GM12878 (cell line): ENCODE measurements at regions not wholly inside any gene's neighbourhood (a gene's known extent, or its start where the extent isn't known, plus 50 kb on each side); places are given as distances from the start of the nearest gene placed in this dataset.

Source experiments
- ATAC-seq: fragments of 200-7000 bp; cut with Tn5 transposase; 3 replicates; pipeline ENCODE4 v1.9.1; 2020; ENCODE audit warnings: mild to moderate bottlenecking, moderate library complexity
- BruUV-seq: library from RNA; stranded (reverse); fragments of 400-500 nt; replicated peaks from 2 replicates; lab custom pipeline; 2021; lab: Mats Ljungman, UMichigan
- CTCF ChIA-PET: fragments of 300-600 bp; sonication (Branson Sonifier 250); formaldehyde crosslinking; extraction: SDS; loops from one replicate; lab custom pipeline; 2021; ENCODE audit warnings: inconsistent platforms; lab: Yijun Ruan, JAX
- POLR2A ChIA-PET: fragments of 350-600 bp; formaldehyde crosslinking; extraction: SDS; loops from one replicate; lab custom pipeline; 2021; ENCODE audit warnings: inconsistent platforms; lab: Charles Lee
- RAD21 ChIA-PET: fragments of 300-600 bp; sonication (Branson Sonifier 250); formaldehyde crosslinking; loops from one replicate; lab custom pipeline; 2023; ENCODE audit warnings: antibody characterized with exemption; ENCODE audit not compliant: unreplicated experiment; lab: Charles Lee
- SMC1A ChIA-PET: fragments of 300-600 bp; sonication (Branson Sonifier 250); formaldehyde crosslinking; loops from one replicate; lab custom pipeline; 2023; ENCODE audit not compliant: unreplicated experiment, uncharacterized antibody; lab: Charles Lee
- DNase-seq: peaks from one replicate; pipeline ENCODE4 v3.0.0-alpha.2; 2011; ENCODE audit warnings: low read depth, low spot score
- FAIRE-seq: peaks from 3 replicates; lab custom pipeline; 2011; peaks lifted over from hg19 to GRCh38; lab: Jason Lieb, UNC
- H2AFZ ChIP-seq: 2 replicates; pipeline ENCODE4 v1.6.0; 2011; ENCODE audit warnings: low read depth, low read length, control low read depth; ENCODE audit not compliant: control insufficient read depth
- H3K27ac ChIP-seq: 2 replicates; pipeline ENCODE4 v1.5.1; 2011; ENCODE audit warnings: control low read depth; ENCODE audit not compliant: control insufficient read depth, insufficient read depth
- H3K27me3 ChIP-seq, 2 experiments: replicated peaks in 1 of 2; 2 replicates each; pipeline versions ENCODE4 v1.6.0 to v1.6.1; 2011; ENCODE audit warnings: low read length in 1 of 2; ENCODE audit not compliant: control insufficient read depth in 2 of 2, insufficient read depth in 2 of 2
- H3K36me3 ChIP-seq, 2 experiments: 2 replicates each; pipeline ENCODE4 v1.5.1; 2011; ENCODE audit warnings: low read length in 1 of 2; ENCODE audit not compliant: control insufficient read depth in 2 of 2, insufficient read depth in 2 of 2
- H3K4me1 ChIP-seq: 2 replicates; pipeline ENCODE4 v1.6.1; 2011; ENCODE audit warnings: mild to moderate bottlenecking, low read length, moderate library complexity, mixed read lengths; ENCODE audit not compliant: control insufficient read depth, insufficient read depth
- H3K4me2 ChIP-seq: 2 replicates; pipeline ENCODE4 v1.6.0; 2011; ENCODE audit warnings: control low read depth; ENCODE audit not compliant: control insufficient read depth, insufficient read depth
- H3K4me3 ChIP-seq: fragments of 200-600 bp; sonication (generic); 2 replicates; pipeline ENCODE4 v1.5.1; 2016
- H3K79me2 ChIP-seq: 2 replicates; pipeline ENCODE4 v1.6.0; 2011; ENCODE audit warnings: low read length; ENCODE audit not compliant: control insufficient read depth, insufficient read depth
- H3K9ac ChIP-seq: 2 replicates; pipeline ENCODE4 v1.8.0; 2011; ENCODE audit warnings: low read length, control low read depth, mixed read lengths; ENCODE audit not compliant: control insufficient read depth, insufficient read depth
- H3K9me3 ChIP-seq: replicated peaks from 3 replicates; pipeline ENCODE4 v1.5.1; 2011; ENCODE audit warnings: mild to moderate bottlenecking, low read length; ENCODE audit not compliant: control insufficient read depth, insufficient read depth
- H4K20me1 ChIP-seq: 2 replicates; pipeline ENCODE4 v1.6.0; 2011; ENCODE audit not compliant: control insufficient read depth, insufficient read depth
- ATF2 ChIP-seq: IDR thresholded peaks from 2 replicates; pipeline ENCODE4 v1.6.1; 2012; ENCODE audit warnings: low read length, inconsistent platforms
- ATF7 ChIP-seq: fragments of 450-650 bp; IDR thresholded peaks from 2 replicates; pipeline ENCODE4 v1.6.1; 2016; ENCODE audit warnings: low read depth, mild to moderate bottlenecking
- BHLHE40 ChIP-seq, 2 experiments: fragments of 450-650 bp in 1 of 2; IDR thresholded peaks; 2 replicates each; pipeline ENCODE4 v1.6.1; 2011 to 2017; ENCODE audit warnings: low read depth in 2 of 2, borderline replicate concordance in 1 of 2, improper control_type of control experiment in 1 of 2, low read length in 1 of 2, mild to moderate bottlenecking in 1 of 2
- CHD4 ChIP-seq: fragments of 200-600 bp; sonication (generic); IDR thresholded peaks from 2 replicates; pipeline ENCODE4 v1.6.1; 2016; ENCODE audit warnings: mild to moderate bottlenecking
- E4F1 ChIP-seq: fragments of 450-650 bp; IDR thresholded peaks from 2 replicates; pipeline ENCODE4 v1.6.1; 2018; ENCODE audit warnings: borderline replicate concordance, mild to moderate bottlenecking; ENCODE audit not compliant: partially characterized antibody
- EED ChIP-seq: sonication (generic); IDR thresholded peaks from 2 replicates; pipeline ENCODE4 v1.6.1; 2016; ENCODE audit warnings: antibody characterized with exemption, low read depth
- LARP7 ChIP-seq: fragments of 450-650 bp; IDR thresholded peaks from 2 replicates; pipeline ENCODE4 v1.6.1; 2017; ENCODE audit warnings: mild to moderate bottlenecking
- MTA2 ChIP-seq: fragments of 450-650 bp; IDR thresholded peaks from 2 replicates; pipeline ENCODE4 v1.6.1; 2016; ENCODE audit warnings: low read depth, mild to moderate bottlenecking, moderate library complexity
- NR2F1 ChIP-seq: fragments of 450-650 bp; conservative IDR thresholded peaks from 2 replicates; pipeline ENCODE4 v1.6.1; 2017; ENCODE audit warnings: mild to moderate bottlenecking
- PAX8 ChIP-seq: fragments of 450-650 bp; IDR thresholded peaks from 2 replicates; pipeline ENCODE4 v1.6.1; 2017; ENCODE audit warnings: mild to moderate bottlenecking, moderate library complexity
- POLR2A ChIP-seq: IDR thresholded peaks from 2 replicates; pipeline ENCODE4 v1.6.1; 2011; ENCODE audit warnings: low read depth, mild to moderate bottlenecking, low read length
- PRDM15 ChIP-seq: fragments of 450-650 bp; formaldehyde crosslinking; IDR thresholded peaks from 2 replicates; pipeline ENCODE4 v1.4.0; 2020; ENCODE audit warnings: mild to moderate bottlenecking, moderate library complexity
- RBBP5 ChIP-seq: fragments of 200-600 bp; sonication (generic); conservative IDR thresholded peaks from 2 replicates; pipeline ENCODE4 v1.6.1; 2016
- SMC3 ChIP-seq: IDR thresholded peaks from 2 replicates; pipeline ENCODE4 v1.6.1; 2011; ENCODE audit warnings: low read length, improper control_type of control experiment, borderline replicate concordance
- SP1 ChIP-seq: IDR thresholded peaks from one replicate; pipeline ENCODE4 v1.6.1; 2011; ENCODE audit warnings: low read depth, low read length
- SPI1 ChIP-seq: IDR thresholded peaks from 2 replicates; pipeline ENCODE4 v1.6.1; 2011; ENCODE audit warnings: low read depth, mild to moderate bottlenecking, low read length, moderate library complexity, borderline replicate concordance; ENCODE audit not compliant: insufficient read depth
- SUPT20H ChIP-seq: IDR thresholded peaks from 2 replicates; pipeline ENCODE4 v1.6.1; 2011; ENCODE audit warnings: low read depth, mild to moderate bottlenecking, low read length, moderate library complexity, borderline replicate concordance; ENCODE audit not compliant: control insufficient read depth
- TAF1 ChIP-seq: IDR thresholded peaks from 2 replicates; pipeline ENCODE4 v1.6.1; 2011; ENCODE audit warnings: mild to moderate bottlenecking, low read depth, low read length, borderline replicate concordance
- TARDBP ChIP-seq: IDR thresholded peaks from 2 replicates; pipeline ENCODE4 v1.6.1; 2016; ENCODE audit warnings: borderline replicate concordance
- ZBED1 ChIP-seq: IDR thresholded peaks from 2 replicates; pipeline ENCODE4 v1.6.1; 2016; ENCODE audit warnings: borderline replicate concordance
- ZSCAN29 ChIP-seq: fragments of 450-650 bp; IDR thresholded peaks from 2 replicates; pipeline ENCODE4 v1.6.1; 2017; ENCODE audit warnings: mild to moderate bottlenecking, moderate library complexity
- WGBS: methylation state at CpG from one replicate; pipeline ENCODE4 v1.1.6; 2016; ENCODE audit warnings: low lambda C conversion rate; ENCODE audit not compliant: insufficient replicate concordance, insufficient coverage; ENCODE audit errors: missing lambda C conversion rate; 5-methylcytosine and 5-hydroxymethylcytosine counted together
- in situ Hi-C: fragments of 300-500 bp; cut with MboI; formaldehyde crosslinking; loops from 9 replicates; pipeline ENCODE4 v1.14.3; 2018; ENCODE audit warnings: mixed read lengths
- intact Hi-C: fragments of 100-400 bp; cut with micrococcal nuclease; formaldehyde crosslinking; loops from one replicate; pipeline ENCODE4 v1.14.2; 2022; ENCODE audit not compliant: unreplicated experiment

- TF ChIP-seq PRDM15 (no peak), ATF7 (no peak), EED (no peak), LARP7 (no peak)
Measured at GRCh38 chr2:185063761-185064160, 465.4 kb downstream of the ZNF804A start (continued).

GRCh38 chr2:185066128-185066527 is 467.8 kb downstream of the ZNF804A start:
- ChIA-PET SMC1A (no interaction called here), RAD21 (no interaction called here), CTCF (no interaction called here), POLR2A (no interaction called here)
- DNase-seq (no peak), FAIRE-seq (no peak), ATAC-seq (no peak)
- in situ Hi-C loops (no loop called here), intact Hi-C loops (no loop called here)
- H3K4me3 ChIP-seq = no peak overlapping the region
- no peaks in the 10 kb centered on the region for H3K4me1 ChIP-seq
- no peaks in the 10 kb centered on the region for H3K36me3 ChIP-seq
- H4K20me1 ChIP-seq = no peaks in the 10 kb centered on the region
- H3K27ac ChIP-seq = no peak overlapping the region
- no TSS peak for BruUV-seq
- H2AFZ ChIP-seq = no peak overlapping the region
- no peak overlapping the region for H3K9ac ChIP-seq
- WGBS = 5% methylated on average over 1 of the region's 1 CpG
- no peak overlapping the region for H3K4me2 ChIP-seq
- no peaks in the 10 kb centered on the region for H3K9me3 ChIP-seq
- H3K79me2 ChIP-seq = no peaks in the 10 kb centered on the region
- no peaks in the 10 kb centered on the region for H3K27me3 ChIP-seq
- TF ChIP-seq E4F1 (no peak), ZSCAN29 (no peak), BHLHE40 (IDR thresholded peaks at IDR 0.05; ENCODE audit: borderline replicate concordance in 1 of 2, low read depth in 2 of 2, low read length in 1 of 2) (no peak), SP1 (no peak), SPI1 (no peak), TAF1 (no peak), TARDBP (no peak), CHD4 (no peak), ZBED1 (no peak), PAX8 (no peak), POLR2A (no peak), SMC3 (no peak), NR2F1 (no peak), SUPT20H (no peak), MTA2 (no peak), RBBP5 (no peak), ATF2 (no peak)
